ENCODE measurements at regions not wholly inside any gene's neighbourhood (a gene's known extent, or its start where the extent isn't known, plus 50 kb on each side); places are given as distances from the start of the nearest gene placed in this dataset.
A peak's percentile ranks its signal among the peaks of the same experiment; 100 is the strongest.

GRCh38 chrX:143800150-143800549, 79.6 kb upstream of the SPANXN2 start:
- no peak for DNase-seq

- DNase-seq = peak; percentile 3 to 48
These were observed 67.7 kb upstream of the SPANXN2 start for GRCh38 chrX:143788265-143788664.

- DNase-seq = no peak
These were observed 66.8 kb upstream of the SPANXN2 start for GRCh38 chrX:143787341-143787740.

GRCh38 chrX:143781103-143781502, 60.6 kb upstream of the SPANXN2 start:
- DNase-seq = no peak
